Esophagus squamous epithelium (tissue), 5 donors: ENCODE measurements at regions not wholly inside any gene's neighbourhood (a gene's known extent, or its start where the extent isn't known, plus 50 kb on each side); places are given as distances from the start of the nearest gene placed in this dataset.

Experiments used
- DNase-seq: peaks from one replicate; lab custom pipeline; 2025; lab: John Stamatoyannopoulos, UW
- H3K27ac ChIP-seq, 4 donors: fragments of 200-600 bp; sonication (generic); one replicate each; pipeline ENCODE4 v1.5.1; 2016 to 2019; ENCODE audit warnings: mild to moderate bottlenecking in 1 of 4
- H3K27me3 ChIP-seq, 4 donors: fragments of 200-600 bp; sonication (generic); 1 replicate in 3 of 4; 2 replicates in 1 of 4; pipeline versions ENCODE4 v1.5.1 to v1.6.0; 2017 to 2021; ENCODE audit warnings: antibody characterized with exemption in 1 of 4
- H3K36me3 ChIP-seq, 3 donors: fragments of 200-600 bp; sonication (generic); one replicate each; pipeline ENCODE4 v1.5.1; 2016 to 2019
- H3K4me1 ChIP-seq, 3 donors: fragments of 200-600 bp; sonication (generic); one replicate each; pipeline ENCODE4 v1.5.1; 2017 to 2019
- H3K4me3 ChIP-seq, 4 donors: fragments of 200-600 bp; sonication (generic); 1 replicate in 3 of 4; 2 replicates in 1 of 4; pipeline ENCODE4 v1.5.1; 2016 to 2019; ENCODE audit warnings: mild to moderate bottlenecking in 2 of 4, moderate library complexity in 1 of 4
- H3K9me3 ChIP-seq, 3 donors: fragments of 200-600 bp; sonication (generic); one replicate each; pipeline ENCODE4 v1.5.1; 2016 to 2019
- POLR2A ChIP-seq, 4 donors: fragments of 450-650 bp; IDR thresholded peaks; one replicate each; pipeline ENCODE4 v1.6.1; 2017; ENCODE audit warnings: antibody characterized with exemption in 4 of 4, mild to moderate bottlenecking in 4 of 4, moderate library complexity in 3 of 4
- WGBS, 2 donors: methylation state at CpG; one replicate each; pipeline ENCODE4 v1.1.5; 2018; 5-methylcytosine and 5-hydroxymethylcytosine counted together
- intact Hi-C: fragments of 100-400 bp; cut with DNase I; formaldehyde crosslinking; loops from one replicate; pipeline ENCODE4 v1.15.0; 2022
- TF ChIP-seq, protein P1 (sequence below), 6 experiments: fragments of 450-650 bp in 4 of 6; fragments of 200-600 bp in 2 of 6; sonication (generic) in 2 of 6; IDR thresholded peaks; one replicate each; pipeline ENCODE4 v1.5.1; 2016 to 2019; ENCODE audit warnings: antibody characterized with exemption in 6 of 6, mild to moderate bottlenecking in 4 of 6, moderate library complexity in 4 of 6
- donor health status: DM: yes; HTN: yes; CAD: no.

DNA sequence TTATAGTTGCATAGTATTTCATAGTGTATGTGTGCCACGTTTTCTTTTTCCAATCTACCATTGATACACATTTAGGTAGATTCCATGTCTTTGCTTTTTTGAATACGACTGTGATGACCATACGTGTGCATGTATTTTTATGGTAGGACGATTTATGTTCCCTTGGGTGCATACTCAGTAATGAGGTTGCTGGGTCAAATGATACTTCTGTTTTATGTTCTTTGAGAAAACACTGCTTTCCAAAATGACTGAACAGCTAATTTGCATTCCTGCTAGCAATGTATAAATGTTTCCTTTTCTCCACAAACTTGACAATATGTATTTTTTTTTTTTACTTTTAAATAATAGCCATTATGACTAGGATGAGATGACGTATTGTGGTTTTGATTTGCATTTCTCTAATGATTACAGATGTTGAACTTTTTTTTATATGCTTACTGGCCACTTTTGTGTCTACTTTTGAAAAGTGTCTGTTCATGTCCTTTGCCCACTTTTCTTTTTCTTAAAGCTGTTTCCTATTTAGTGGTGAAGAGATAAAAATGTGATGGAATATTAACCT lies 969.5 kb upstream of the NDST4 start:
- Histone ChIP-seq H3K36me3 (no peaks in the 10 kb centered on the region), H3K4me1 (no peaks in the 10 kb centered on the region), H3K27me3 (no peaks in the 10 kb centered on the region), H3K27ac (no peak overlapping the region), H3K4me3 (no peak overlapping the region), H3K9me3 (peaks cover 0 to 6% (median 4%) of the 10 kb centered on the region in 3 donors)
- 73 to 78% methylated on average over 5 of the region's 5 CpGs for WGBS, 2 donors
- DNase-seq, result no peak
- intact Hi-C loops, result no loop called here
- TF ChIP-seq, protein P1, sequence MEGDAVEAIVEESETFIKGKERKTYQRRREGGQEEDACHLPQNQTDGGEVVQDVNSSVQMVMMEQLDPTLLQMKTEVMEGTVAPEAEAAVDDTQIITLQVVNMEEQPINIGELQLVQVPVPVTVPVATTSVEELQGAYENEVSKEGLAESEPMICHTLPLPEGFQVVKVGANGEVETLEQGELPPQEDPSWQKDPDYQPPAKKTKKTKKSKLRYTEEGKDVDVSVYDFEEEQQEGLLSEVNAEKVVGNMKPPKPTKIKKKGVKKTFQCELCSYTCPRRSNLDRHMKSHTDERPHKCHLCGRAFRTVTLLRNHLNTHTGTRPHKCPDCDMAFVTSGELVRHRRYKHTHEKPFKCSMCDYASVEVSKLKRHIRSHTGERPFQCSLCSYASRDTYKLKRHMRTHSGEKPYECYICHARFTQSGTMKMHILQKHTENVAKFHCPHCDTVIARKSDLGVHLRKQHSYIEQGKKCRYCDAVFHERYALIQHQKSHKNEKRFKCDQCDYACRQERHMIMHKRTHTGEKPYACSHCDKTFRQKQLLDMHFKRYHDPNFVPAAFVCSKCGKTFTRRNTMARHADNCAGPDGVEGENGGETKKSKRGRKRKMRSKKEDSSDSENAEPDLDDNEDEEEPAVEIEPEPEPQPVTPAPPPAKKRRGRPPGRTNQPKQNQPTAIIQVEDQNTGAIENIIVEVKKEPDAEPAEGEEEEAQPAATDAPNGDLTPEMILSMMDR (IDR thresholded peaks at IDR 0.05), result no peak
- no peak for TF ChIP-seq POLR2A (IDR thresholded peaks at IDR 0.05)

DNA sequence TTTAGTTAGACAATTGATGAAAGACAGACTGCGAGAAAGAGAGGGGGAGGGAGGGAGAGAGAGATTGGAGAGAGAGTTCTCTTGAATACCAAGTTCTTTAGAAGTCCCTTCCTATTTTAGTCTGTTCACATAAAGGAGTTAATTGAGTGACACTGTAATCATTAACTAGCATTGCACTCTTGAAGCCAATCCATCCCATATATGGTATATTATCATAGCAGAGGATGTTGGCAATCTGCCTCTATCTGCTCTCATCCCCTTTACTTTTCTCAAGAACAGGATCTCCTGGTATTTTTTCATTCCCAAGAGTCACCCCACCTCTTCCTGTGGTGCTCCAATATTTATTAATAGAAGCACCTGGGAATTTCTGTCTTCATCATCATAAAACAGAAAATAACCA lies 959.6 kb upstream of the NDST4 start:
- H3K4me1 ChIP-seq, result no peaks in the 10 kb centered on the region
- 65 to 95% methylated on average over 1 of the region's 1 CpG for WGBS, 2 donors
- no peak overlapping the region for H3K4me3 ChIP-seq
- DNase-seq, result no peak
- H3K27me3 ChIP-seq, result no peaks in the 10 kb centered on the region
- peaks cover 0 to 5% (median 2%) of the 10 kb centered on the region in 3 donors for H3K9me3 ChIP-seq
- intact Hi-C loops, result no loop called here
- TF ChIP-seq, protein P1 (IDR thresholded peaks at IDR 0.05), result no peak
- TF ChIP-seq POLR2A (IDR thresholded peaks at IDR 0.05), result no peak
- H3K36me3 ChIP-seq, result no peaks in the 10 kb centered on the region
- H3K27ac ChIP-seq, result no peak overlapping the region

DNA sequence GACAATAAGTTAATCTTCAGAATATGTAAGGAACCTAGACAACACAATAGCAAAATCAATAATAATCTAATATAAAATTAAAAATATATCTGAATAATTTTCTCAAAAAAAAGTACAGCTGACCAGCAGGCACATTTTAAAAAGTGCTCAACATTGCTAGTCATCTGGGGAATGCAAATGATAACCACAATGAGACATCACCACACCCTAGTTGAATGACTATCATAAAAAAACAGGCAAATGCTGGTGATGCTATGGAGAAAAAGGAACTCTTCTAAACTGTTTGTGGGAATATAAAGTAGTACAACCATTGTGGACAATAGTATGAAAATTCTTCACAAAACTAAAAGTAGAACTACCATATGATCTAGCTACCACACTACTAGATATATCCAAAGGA lies 956.9 kb upstream of the NDST4 start:
- Histone ChIP-seq H3K27ac (no peak overlapping the region), H3K36me3 (no peaks in the 10 kb centered on the region), H3K9me3 (no peaks in the 10 kb centered on the region), H3K27me3 (no peaks in the 10 kb centered on the region), H3K4me1 (no peaks in the 10 kb centered on the region), H3K4me3 (no peak overlapping the region)
- intact Hi-C loops, result no loop called here
- DNase-seq, result no peak
- TF ChIP-seq, protein P1 (IDR thresholded peaks at IDR 0.05), result no peak
- TF ChIP-seq POLR2A (IDR thresholded peaks at IDR 0.05), result no peak

DNA sequence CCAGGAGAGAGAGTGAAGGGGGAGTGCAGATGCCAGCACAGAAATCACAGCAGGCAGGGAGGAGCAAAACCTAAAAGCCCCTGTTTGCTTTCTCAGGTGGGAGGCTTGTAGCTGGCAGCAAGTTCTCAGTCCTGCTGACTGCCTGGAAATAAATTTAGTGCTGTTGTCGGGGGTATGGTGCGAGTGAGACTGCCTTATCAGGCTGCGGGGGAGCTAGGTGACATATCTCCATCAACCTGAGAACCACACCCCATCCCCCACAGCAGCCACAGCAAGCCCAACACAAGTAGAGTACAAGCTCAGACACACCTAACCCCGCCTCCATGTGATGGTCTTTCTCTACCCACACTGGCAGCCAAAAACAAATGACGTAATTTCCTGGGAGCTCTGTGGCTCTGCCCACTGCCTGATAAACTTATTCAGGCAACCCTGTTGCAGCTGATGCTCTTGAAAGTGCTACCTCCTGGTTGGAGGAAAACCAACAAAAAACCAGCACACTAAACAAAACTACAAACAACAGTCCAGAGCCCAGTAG lies 953.4 kb upstream of the NDST4 start:
- Histone ChIP-seq H3K27me3 (no peaks in the 10 kb centered on the region), H3K4me1 (no peaks in the 10 kb centered on the region), H3K4me3 (no peak overlapping the region), H3K9me3 (no peaks in the 10 kb centered on the region), H3K27ac (no peak overlapping the region), H3K36me3 (no peaks in the 10 kb centered on the region)
- intact Hi-C loops, result no loop called here
- 41 to 66% methylated on average over 5 of the region's 5 CpGs for WGBS, 2 donors
- no peak for TF ChIP-seq POLR2A (IDR thresholded peaks at IDR 0.05)
- TF ChIP-seq, protein P1 (IDR thresholded peaks at IDR 0.05), result no peak
- no peak for DNase-seq

DNA sequence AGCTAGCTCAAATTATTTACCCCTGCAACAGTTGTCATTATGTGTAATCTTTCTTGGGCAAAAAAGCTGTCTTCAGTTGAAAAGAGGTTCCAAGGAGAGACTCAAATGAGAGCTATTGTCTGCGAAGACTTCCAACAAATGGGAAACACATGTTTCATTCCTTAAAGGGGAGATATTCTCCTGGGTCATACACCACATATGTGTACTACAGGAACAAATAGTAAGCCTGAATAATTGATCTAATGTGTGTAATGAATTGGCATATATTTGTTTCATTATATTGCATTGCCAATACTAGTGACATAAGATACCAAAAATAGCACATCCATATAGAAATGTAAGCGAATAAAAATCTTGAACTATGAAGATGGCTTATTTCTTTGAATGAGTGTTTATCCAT lies 950.9 kb upstream of the NDST4 start:
- no peaks in the 10 kb centered on the region for H3K4me1 ChIP-seq
- no peaks in the 10 kb centered on the region for H3K27me3 ChIP-seq
- H3K27ac ChIP-seq, result no peak overlapping the region
- no peaks in the 10 kb centered on the region for H3K9me3 ChIP-seq
- no peak for DNase-seq
- H3K4me3 ChIP-seq, result no peak overlapping the region
- 68 to 81% methylated on average over 2 of the region's 2 CpGs for WGBS, 2 donors
- TF ChIP-seq, protein P1 (IDR thresholded peaks at IDR 0.05), result no peak
- TF ChIP-seq POLR2A (IDR thresholded peaks at IDR 0.05), result no peak
- H3K36me3 ChIP-seq, result no peaks in the 10 kb centered on the region
- intact Hi-C loops, result no loop called here
